ENCODE measurements at regions not wholly inside any gene's neighbourhood (a gene's known extent, or its start where the extent isn't known, plus 50 kb on each side); places are given as distances from the start of the nearest gene placed in this dataset.

GRCh38 chr6:21885111-21885510, 291.6 kb downstream of the SOX4 start:
- TF ChIP-seq CTCF (IDR thresholded peaks at IDR 0.05) (no peak), EZH2 (IDR thresholded peaks at IDR 0.05; ENCODE audit: borderline replicate concordance, insufficient read depth, low read depth, low read length, poor library complexity, severe bottlenecking) (no peak)

All from B cell (primary cell).